OCI-LY3 (cell line): ENCODE measurements at regions not wholly inside any gene's neighbourhood (a gene's known extent, or its start where the extent isn't known, plus 50 kb on each side); places are given as distances from the start of the nearest gene placed in this dataset.

Source experiments
- EZH2phosphoT487 ChIP-seq: fragments of 200-600 bp; shearing (Covaris generic); IDR thresholded peaks from 2 replicates; pipeline ENCODE4 v1.6.1; 2018; ENCODE audit warnings: antibody characterized with exemption, mixed run types, low read depth
- TF ChIP-seq, protein P1 (sequence below): fragments of 200-600, 300-600 bp; sonication (generic); IDR thresholded peaks from 2 replicates; pipeline ENCODE4 v1.5.1; 2014; ENCODE audit warnings: antibody characterized with exemption, low read length, low read depth

GRCh38 chr2:204024906-204025475 is 88.4 kb downstream of the ICOS start:
- TF ChIP-seq, protein P1, sequence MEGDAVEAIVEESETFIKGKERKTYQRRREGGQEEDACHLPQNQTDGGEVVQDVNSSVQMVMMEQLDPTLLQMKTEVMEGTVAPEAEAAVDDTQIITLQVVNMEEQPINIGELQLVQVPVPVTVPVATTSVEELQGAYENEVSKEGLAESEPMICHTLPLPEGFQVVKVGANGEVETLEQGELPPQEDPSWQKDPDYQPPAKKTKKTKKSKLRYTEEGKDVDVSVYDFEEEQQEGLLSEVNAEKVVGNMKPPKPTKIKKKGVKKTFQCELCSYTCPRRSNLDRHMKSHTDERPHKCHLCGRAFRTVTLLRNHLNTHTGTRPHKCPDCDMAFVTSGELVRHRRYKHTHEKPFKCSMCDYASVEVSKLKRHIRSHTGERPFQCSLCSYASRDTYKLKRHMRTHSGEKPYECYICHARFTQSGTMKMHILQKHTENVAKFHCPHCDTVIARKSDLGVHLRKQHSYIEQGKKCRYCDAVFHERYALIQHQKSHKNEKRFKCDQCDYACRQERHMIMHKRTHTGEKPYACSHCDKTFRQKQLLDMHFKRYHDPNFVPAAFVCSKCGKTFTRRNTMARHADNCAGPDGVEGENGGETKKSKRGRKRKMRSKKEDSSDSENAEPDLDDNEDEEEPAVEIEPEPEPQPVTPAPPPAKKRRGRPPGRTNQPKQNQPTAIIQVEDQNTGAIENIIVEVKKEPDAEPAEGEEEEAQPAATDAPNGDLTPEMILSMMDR = no peak
- no peak for TF ChIP-seq EZH2phosphoT487
